B cell (primary cell): ENCODE measurements at regions not wholly inside any gene's neighbourhood (a gene's known extent, or its start where the extent isn't known, plus 50 kb on each side); places are given as distances from the start of the nearest gene placed in this dataset.

Experiments
- ATAC-seq: fragments of 200-7000 bp; cut with Tn5 transposase; one replicate; pipeline ENCODE4 v1.10.0; 2021; ENCODE audit warnings: low read depth, mild to moderate bottlenecking, moderate number of reproducible peaks, moderate library complexity
- CTCF ChIA-PET: fragments of 350-600 bp; sonication (Branson Sonifier 250); formaldehyde crosslinking; loops from one replicate; lab custom pipeline; 2021; ENCODE audit warnings: antibody characterized with exemption, inconsistent platforms; lab: Charles Lee
- POLR2A ChIA-PET: fragments of 350-600 bp; sonication (Branson Sonifier 250); formaldehyde crosslinking; loops from one replicate; lab custom pipeline; 2021; ENCODE audit warnings: antibody characterized with exemption; lab: Charles Lee
- DNase-seq: peaks from one replicate; pipeline ENCODE4 v3.0.0; 2013
- H2AFZ ChIP-seq: 2 replicates; pipeline ENCODE4 v1.6.1; 2012; ENCODE audit warnings: mild to moderate bottlenecking, low read depth, low read length; ENCODE audit not compliant: insufficient read depth, poor library complexity, severe bottlenecking
- H3K27ac ChIP-seq, 2 donors: 1 replicate in 1 of 2; 2 replicates in 1 of 2; pipeline ENCODE4 v1.5.1; 2012 to 2013; ENCODE audit warnings: low read length in 2 of 2, mild to moderate bottlenecking in 2 of 2, moderate library complexity in 1 of 2
- H3K27me3 ChIP-seq, 4 experiments: fragments of 200-600 bp in 1 of 4; sonication (generic) in 1 of 4; replicated peaks in 1 of 4; 1 replicate in 2 of 4; 2 replicates in 2 of 4; pipeline versions ENCODE4 v1.6.1 to v1.7.0; 2013 to 2016; ENCODE audit warnings: low read length in 3 of 4, mild to moderate bottlenecking in 2 of 4, mixed read lengths in 1 of 4, moderate library complexity in 1 of 4; ENCODE audit not compliant: insufficient read depth in 4 of 4, control insufficient read depth in 3 of 4; ENCODE audit errors: control extremely low read depth in 1 of 4
- H3K36me3 ChIP-seq, 2 experiments: replicated peaks in 1 of 2; 1 replicate in 1 of 2; 2 replicates in 1 of 2; pipeline versions ENCODE4 v1.6.1 to v1.7.1; 2013; ENCODE audit warnings: low read length in 1 of 2; ENCODE audit not compliant: insufficient read depth in 2 of 2, control insufficient read depth in 1 of 2; ENCODE audit errors: control extremely low read depth in 1 of 2, extremely low read depth in 1 of 2
- H3K4me1 ChIP-seq, 2 donors: fragments of 200-600 bp in 1 of 2; sonication (generic) in 1 of 2; 1 replicate in 1 of 2; 2 replicates in 1 of 2; pipeline versions ENCODE4 v1.5.1 to v1.6.1; 2013 to 2017; ENCODE audit warnings: low read length in 2 of 2; ENCODE audit not compliant: control insufficient read depth in 2 of 2, insufficient read depth in 2 of 2
- H3K4me2 ChIP-seq: replicated peaks from 2 replicates; pipeline ENCODE3; 2012; ENCODE audit warnings: mild to moderate bottlenecking, low read depth, low read length; ENCODE audit not compliant: poor library complexity, severe bottlenecking
- H3K4me3 ChIP-seq, 5 experiments: fragments of 200-600 bp in 1 of 5; sonication (generic) in 1 of 5; 1 replicate in 3 of 5; 2 replicates in 2 of 5; pipeline versions ENCODE4 v1.5.1 to v1.7.0; 2011 to 2016; ENCODE audit warnings: low read length in 4 of 5, mild to moderate bottlenecking in 4 of 5, low read depth in 2 of 5, control low read depth in 1 of 5, moderate library complexity in 1 of 5; ENCODE audit not compliant: insufficient read depth in 1 of 5; ENCODE audit errors: control extremely low read depth in 1 of 5, extremely low read depth in 1 of 5
- H3K79me2 ChIP-seq: fragments of 200-600 bp; sonication (generic); one replicate; pipeline ENCODE4 v1.6.0; 2016; ENCODE audit warnings: low read length; ENCODE audit not compliant: control insufficient read depth, insufficient read depth
- H3K9ac ChIP-seq: fragments of 200-600 bp; sonication (generic); 2 replicates; pipeline ENCODE4 v1.6.1; 2017; ENCODE audit warnings: mild to moderate bottlenecking, low read length, moderate library complexity
- H3K9me3 ChIP-seq, 3 donors: one replicate each; pipeline versions ENCODE4 v1.6.1 to v1.7.1; 2013; ENCODE audit warnings: low read length in 2 of 3; ENCODE audit not compliant: control insufficient read depth in 2 of 3, insufficient read depth in 1 of 3; ENCODE audit errors: control extremely low read depth in 1 of 3
- H4K20me1 ChIP-seq: 2 replicates; pipeline ENCODE4 v1.6.0; 2012; ENCODE audit warnings: mild to moderate bottlenecking, low read length; ENCODE audit not compliant: insufficient read depth, control insufficient read depth, poor library complexity, severe bottlenecking
- H3K27ac Mint-ChIP-seq: one replicate; pipeline ENCODE4 v1.8.0; 2021; ENCODE audit warnings: mixed read lengths
- H3K27me3 Mint-ChIP-seq: one replicate; pipeline ENCODE4 v1.8.0; 2021; ENCODE audit warnings: mixed read lengths
- H3K4me1 Mint-ChIP-seq: one replicate; pipeline ENCODE4 v1.8.0; 2021; ENCODE audit warnings: mixed read lengths
- H3K4me3 Mint-ChIP-seq: one replicate; pipeline ENCODE4 v1.8.0; 2021; ENCODE audit warnings: mixed read lengths
- H3K9me3 Mint-ChIP-seq: one replicate; pipeline ENCODE4 v1.8.0; 2022; ENCODE audit warnings: mixed read lengths; ENCODE audit not compliant: insufficient read depth
- CTCF ChIP-seq: fragments of 200-600 bp; IDR thresholded peaks from one replicate; pipeline ENCODE4 v1.8.0; 2022; ENCODE audit warnings: antibody characterized with exemption, mild to moderate bottlenecking
- EZH2 ChIP-seq: IDR thresholded peaks from 2 replicates; pipeline ENCODE4 v1.6.1; 2012; ENCODE audit warnings: borderline replicate concordance, low read depth, mild to moderate bottlenecking, moderate library complexity, low read length; ENCODE audit not compliant: insufficient read depth, poor library complexity, severe bottlenecking
- WGBS: methylation state at CpG from one replicate; pipeline ENCODE4 v1.1.5; 2013; ENCODE audit warnings: missing lambda C conversion rate; ENCODE audit not compliant: insufficient coverage; 5-methylcytosine and 5-hydroxymethylcytosine counted together
- intact Hi-C: fragments of 100-400 bp; cut with micrococcal nuclease; formaldehyde crosslinking; loops from one replicate; pipeline ENCODE4 v1.10.0; 2022

- Histone ChIP-seq H3K79me2 (no peaks in the 10 kb centered on the region), H2AFZ (no peak overlapping the region), H4K20me1 (no peaks in the 10 kb centered on the region), H3K9ac (no peak overlapping the region), H3K36me3 (no peaks in the 10 kb centered on the region), H3K4me1 (no peaks in the 10 kb centered on the region), H3K4me2 (no peak overlapping the region), H3K4me3 (no peak overlapping the region), H3K27me3 (no peaks in the 10 kb centered on the region), H3K9me3 (peaks cover 0 to 31% (median 0%) of the 10 kb centered on the region in 3 donors), H3K27ac (no peak overlapping the region)
- H3K27ac Mint-ChIP-seq, result no peak overlapping the region
- TF ChIP-seq EZH2, result no peak
- TF ChIP-seq CTCF, result no peak
- no peak for DNase-seq
- ATAC-seq, result no peak
- H3K9me3 Mint-ChIP-seq, result peaks cover 4% of the 10 kb centered on the region
- 93% methylated on average over 10 of the region's 13 CpGs for WGBS
- ChIA-PET CTCF (no interaction called here), POLR2A (no interaction called here)
- H3K27me3 Mint-ChIP-seq, result peaks cover 3% of the 10 kb centered on the region
- intact Hi-C loops, result no loop called here
- no peak overlapping the region for H3K4me3 Mint-ChIP-seq
- no peaks in the 10 kb centered on the region for H3K4me1 Mint-ChIP-seq
Measured at GRCh38 chr2:239529313-239530015, 128.6 kb upstream of the HDAC4 start.

- H4K20me1 ChIP-seq, result no peaks in the 10 kb centered on the region
- no peaks in the 10 kb centered on the region for H3K27me3 ChIP-seq
- H3K79me2 ChIP-seq, result no peaks in the 10 kb centered on the region
- H3K9me3 ChIP-seq, result peaks cover 0 to 27% (median 0%) of the 10 kb centered on the region in 3 donors
- ATAC-seq (no peak), DNase-seq (no peak)
- H3K9me3 Mint-ChIP-seq, result peaks cover 4% of the 10 kb centered on the region
- H3K36me3 ChIP-seq, result no peaks in the 10 kb centered on the region
- no peak overlapping the region for H3K27ac Mint-ChIP-seq
- H2AFZ ChIP-seq, result no peak overlapping the region
- WGBS, result 78% methylated on average over 1 of the region's 1 CpG
- no peak overlapping the region for H3K4me3 Mint-ChIP-seq
- H3K9ac ChIP-seq, result no peak overlapping the region
- TF ChIP-seq CTCF (no peak), EZH2 (no peak)
- H3K4me2 ChIP-seq, result no peak overlapping the region
- H3K4me3 ChIP-seq, result no peak overlapping the region
- ChIA-PET CTCF (no interaction called here), POLR2A (no interaction called here)
- no peaks in the 10 kb centered on the region for H3K4me1 Mint-ChIP-seq
- intact Hi-C loops, result no loop called here
- no peaks in the 10 kb centered on the region for H3K27me3 Mint-ChIP-seq
- no peak overlapping the region for H3K27ac ChIP-seq
- no peaks in the 10 kb centered on the region for H3K4me1 ChIP-seq
Measured at GRCh38 chr2:239528883-239529282, 128.1 kb upstream of the HDAC4 start.
